Nephron progenitor cell (in vitro differentiated cells): ENCODE measurements at regions not wholly inside any gene's neighbourhood (a gene's known extent, or its start where the extent isn't known, plus 50 kb on each side); places are given as distances from the start of the nearest gene placed in this dataset.

Experiments
- DNase-seq: peaks from one replicate; pipeline ENCODE4 v3.0.0; 2021
- H3K27ac Mint-ChIP-seq: 2 replicates; pipeline ENCODE4 v1.8.0; 2021; ENCODE audit warnings: mild to moderate bottlenecking, moderate library complexity, mixed read lengths
- H3K27me3 Mint-ChIP-seq: 2 replicates; pipeline ENCODE4 v1.8.0; 2021; ENCODE audit warnings: mild to moderate bottlenecking, low read depth, mixed read lengths; ENCODE audit not compliant: poor library complexity
- H3K36me3 Mint-ChIP-seq: 2 replicates; pipeline ENCODE4 v1.8.0; 2021; ENCODE audit warnings: low read depth, mixed read lengths
- H3K4me1 Mint-ChIP-seq: 2 replicates; pipeline ENCODE4 v1.8.0; 2021; ENCODE audit warnings: mixed read lengths
- H3K4me3 Mint-ChIP-seq: 2 replicates; pipeline ENCODE4 v1.8.0; 2021; ENCODE audit warnings: mild to moderate bottlenecking, moderate library complexity, mixed read lengths
- H3K9me3 Mint-ChIP-seq: 2 replicates; pipeline ENCODE4 v1.8.0; 2021; ENCODE audit warnings: mild to moderate bottlenecking, moderate library complexity, mixed read lengths
- CTCF ChIP-seq: fragments of 200-600 bp; sonication (generic); IDR thresholded peaks from 2 replicates; pipeline ENCODE4 v1.5.0; 2021; ENCODE audit warnings: antibody characterized with exemption

GRCh38 chrX:150164971-150165600 lies 198.0 kb upstream of the MAMLD1 start:
- H3K9me3 Mint-ChIP-seq, result peaks cover 30% of the 10 kb centered on the region

GRCh38 chrX:150165776-150166610 lies 197.1 kb upstream of the MAMLD1 start:
- H3K27me3 Mint-ChIP-seq, result peaks cover 10% of the 10 kb centered on the region
- no peak for DNase-seq
- H3K9me3 Mint-ChIP-seq, result peaks cover 28% of the 10 kb centered on the region
- no peaks in the 10 kb centered on the region for H3K4me1 Mint-ChIP-seq
- no peak for TF ChIP-seq CTCF
- no peak overlapping the region for H3K27ac Mint-ChIP-seq
- H3K36me3 Mint-ChIP-seq, result no peaks in the 10 kb centered on the region
- H3K4me3 Mint-ChIP-seq, result no peak overlapping the region

More at GRCh38 chrX:150164971-150165600, 198.0 kb upstream of the MAMLD1 start:
- Mint-ChIP-seq H3K27ac (no peak overlapping the region), H3K27me3 (peaks cover 10% of the 10 kb centered on the region), H3K36me3 (no peaks in the 10 kb centered on the region), H3K4me1 (no peaks in the 10 kb centered on the region), H3K4me3 (no peak overlapping the region)
- TF ChIP-seq CTCF, result no peak
- no peak for DNase-seq

- Mint-ChIP-seq H3K27ac (no peak overlapping the region), H3K9me3 (peaks cover 29% of the 10 kb centered on the region), H3K36me3 (no peaks in the 10 kb centered on the region), H3K27me3 (peaks cover 10% of the 10 kb centered on the region), H3K4me3 (no peak overlapping the region), H3K4me1 (no peaks in the 10 kb centered on the region)
- no peak for DNase-seq
- no peak for TF ChIP-seq CTCF
These were observed 195.4 kb upstream of the MAMLD1 start for GRCh38 chrX:150167482-150168324.

- Mint-ChIP-seq H3K27me3 (peaks cover 6% of the 10 kb centered on the region), H3K36me3 (no peaks in the 10 kb centered on the region), H3K27ac (no peak overlapping the region), H3K4me1 (no peaks in the 10 kb centered on the region), H3K9me3 (peaks cover 47% of the 10 kb centered on the region), H3K4me3 (no peak overlapping the region)
- no peak for TF ChIP-seq CTCF
- DNase-seq, result no peak
These were observed 181.0 kb upstream of the MAMLD1 start for GRCh38 chrX:150182161-150182560.

- no peak overlapping the region for H3K27ac Mint-ChIP-seq
- no peak overlapping the region for H3K4me3 Mint-ChIP-seq
- no peak for TF ChIP-seq CTCF
- peaks cover 47% of the 10 kb centered on the region for H3K9me3 Mint-ChIP-seq
- H3K4me1 Mint-ChIP-seq, result no peaks in the 10 kb centered on the region
- DNase-seq, result no peak
- H3K36me3 Mint-ChIP-seq, result no peaks in the 10 kb centered on the region
- H3K27me3 Mint-ChIP-seq, result peaks cover 6% of the 10 kb centered on the region
These were observed 178.6 kb upstream of the MAMLD1 start for GRCh38 chrX:150184491-150184890.
